ENCODE measurements at regions not wholly inside any gene's neighbourhood (a gene's known extent, or its start where the extent isn't known, plus 50 kb on each side); places are given as distances from the start of the nearest gene placed in this dataset.
"Not testable (repeated sequence)": the region's sequence is repeated elsewhere in the genome, so short reads cannot be mapped to it uniquely, and the experiment has no call there.

GRCh38 chr18:55953326-55953725 is 365.3 kb upstream of the TCF4 start:
- H3K9me3 ChIP-seq (ENCODE audit: insufficient read depth, low read depth, low read length): no peaks in the 10 kb centered on the region
- Mint-ChIP-seq H3K36me3 (ENCODE audit: low read depth, unreplicated experiment) (no peaks in the 10 kb centered on the region), H3K4me3 (ENCODE audit: unreplicated experiment) (no peak overlapping the region), H3K27ac (ENCODE audit: unreplicated experiment) (no peak overlapping the region), H3K27me3 (ENCODE audit: low read depth, unreplicated experiment) (no peaks in the 10 kb centered on the region), H3K9me3 (ENCODE audit: unreplicated experiment) (peaks cover 3% of the 10 kb centered on the region), H3K4me1 (ENCODE audit: low read depth, unreplicated experiment) (no peaks in the 10 kb centered on the region)
- TF ChIP-seq EZH2 (IDR thresholded peaks at IDR 0.05; ENCODE audit: insufficient read depth, low read length): no peak
- TF ChIP-seq, protein P1, sequence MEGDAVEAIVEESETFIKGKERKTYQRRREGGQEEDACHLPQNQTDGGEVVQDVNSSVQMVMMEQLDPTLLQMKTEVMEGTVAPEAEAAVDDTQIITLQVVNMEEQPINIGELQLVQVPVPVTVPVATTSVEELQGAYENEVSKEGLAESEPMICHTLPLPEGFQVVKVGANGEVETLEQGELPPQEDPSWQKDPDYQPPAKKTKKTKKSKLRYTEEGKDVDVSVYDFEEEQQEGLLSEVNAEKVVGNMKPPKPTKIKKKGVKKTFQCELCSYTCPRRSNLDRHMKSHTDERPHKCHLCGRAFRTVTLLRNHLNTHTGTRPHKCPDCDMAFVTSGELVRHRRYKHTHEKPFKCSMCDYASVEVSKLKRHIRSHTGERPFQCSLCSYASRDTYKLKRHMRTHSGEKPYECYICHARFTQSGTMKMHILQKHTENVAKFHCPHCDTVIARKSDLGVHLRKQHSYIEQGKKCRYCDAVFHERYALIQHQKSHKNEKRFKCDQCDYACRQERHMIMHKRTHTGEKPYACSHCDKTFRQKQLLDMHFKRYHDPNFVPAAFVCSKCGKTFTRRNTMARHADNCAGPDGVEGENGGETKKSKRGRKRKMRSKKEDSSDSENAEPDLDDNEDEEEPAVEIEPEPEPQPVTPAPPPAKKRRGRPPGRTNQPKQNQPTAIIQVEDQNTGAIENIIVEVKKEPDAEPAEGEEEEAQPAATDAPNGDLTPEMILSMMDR (IDR thresholded peaks at IDR 0.05; ENCODE audit: insufficient read depth, low read depth, low read length): no peak
- no peaks in the 10 kb centered on the region for H3K27me3 ChIP-seq (ENCODE audit: insufficient read depth, low read length)
- no peak overlapping the region for H3K9ac ChIP-seq (ENCODE audit: low read length)
- no peak for FAIRE-seq
- H3K79me2 ChIP-seq (ENCODE audit: insufficient read depth, low read length): no peaks in the 10 kb centered on the region
- DNase-seq (ENCODE audit: low read depth): no peak
- H4K20me1 ChIP-seq (ENCODE audit: insufficient read depth, low read length): no peaks in the 10 kb centered on the region
- no peaks in the 10 kb centered on the region for H3K36me3 ChIP-seq (ENCODE audit: insufficient read depth, low read length)
- no peak overlapping the region for H3K4me2 ChIP-seq (ENCODE audit: low read length)
- H2AFZ ChIP-seq (ENCODE audit: low read depth, low read length): no peak overlapping the region
- H3K4me1 ChIP-seq (ENCODE audit: insufficient read depth, low read length): no peaks in the 10 kb centered on the region
- no peak overlapping the region for H3K27ac ChIP-seq (ENCODE audit: low read depth, low read length)
- H3K4me3 ChIP-seq (ENCODE audit: insufficient read depth, low read depth, low read length): no peak overlapping the region

GRCh38 chr18:55951738-55952137 is 363.7 kb upstream of the TCF4 start:
- not testable (repeated sequence) for H3K27ac Mint-ChIP-seq (ENCODE audit: unreplicated experiment); H3K9me3 Mint-ChIP-seq (ENCODE audit: unreplicated experiment); H3K4me3 ChIP-seq (ENCODE audit: insufficient read depth, low read depth, low read length); H3K4me2 ChIP-seq (ENCODE audit: low read length); H3K4me1 Mint-ChIP-seq (ENCODE audit: low read depth, unreplicated experiment); H3K27ac ChIP-seq (ENCODE audit: low read depth, low read length); H3K4me3 Mint-ChIP-seq (ENCODE audit: unreplicated experiment); H3K36me3 ChIP-seq (ENCODE audit: insufficient read depth, low read length); DNase-seq (ENCODE audit: low read depth); H4K20me1 ChIP-seq (ENCODE audit: insufficient read depth, low read length); H3K9ac ChIP-seq (ENCODE audit: low read length); H3K27me3 Mint-ChIP-seq (ENCODE audit: low read depth, unreplicated experiment); H3K79me2 ChIP-seq (ENCODE audit: insufficient read depth, low read length); H2AFZ ChIP-seq (ENCODE audit: low read depth, low read length); H3K27me3 ChIP-seq (ENCODE audit: insufficient read depth, low read length); H3K9me3 ChIP-seq (ENCODE audit: insufficient read depth, low read depth, low read length); FAIRE-seq; H3K36me3 Mint-ChIP-seq (ENCODE audit: low read depth, unreplicated experiment); H3K4me1 ChIP-seq (ENCODE audit: insufficient read depth, low read length)

- H3K27ac Mint-ChIP-seq (ENCODE audit: unreplicated experiment): no peak overlapping the region
- no peak overlapping the region for H3K4me3 Mint-ChIP-seq (ENCODE audit: unreplicated experiment)
- DNase-seq (ENCODE audit: low read depth): no peak
- no peak for FAIRE-seq
- Histone ChIP-seq H3K9me3 (ENCODE audit: insufficient read depth, low read depth, low read length) (no peaks in the 10 kb centered on the region), H3K4me2 (ENCODE audit: low read length) (no peak overlapping the region), H3K4me1 (ENCODE audit: insufficient read depth, low read length) (no peaks in the 10 kb centered on the region), H3K4me3 (ENCODE audit: insufficient read depth, low read depth, low read length) (no peak overlapping the region), H3K36me3 (ENCODE audit: insufficient read depth, low read length) (no peaks in the 10 kb centered on the region), H3K79me2 (ENCODE audit: insufficient read depth, low read length) (no peaks in the 10 kb centered on the region), H4K20me1 (ENCODE audit: insufficient read depth, low read length) (no peaks in the 10 kb centered on the region), H3K9ac (ENCODE audit: low read length) (no peak overlapping the region), H2AFZ (ENCODE audit: low read depth, low read length) (no peak overlapping the region), H3K27ac (ENCODE audit: low read depth, low read length) (no peak overlapping the region), H3K27me3 (ENCODE audit: insufficient read depth, low read length) (no peaks in the 10 kb centered on the region)
- H3K4me1 Mint-ChIP-seq (ENCODE audit: low read depth, unreplicated experiment): no peaks in the 10 kb centered on the region
- no peaks in the 10 kb centered on the region for H3K27me3 Mint-ChIP-seq (ENCODE audit: low read depth, unreplicated experiment)
- no peaks in the 10 kb centered on the region for H3K9me3 Mint-ChIP-seq (ENCODE audit: unreplicated experiment)
- no peak for TF ChIP-seq EZH2 (IDR thresholded peaks at IDR 0.05; ENCODE audit: insufficient read depth, low read length)
- TF ChIP-seq, protein P1 (IDR thresholded peaks at IDR 0.05; ENCODE audit: insufficient read depth, low read depth, low read length): no peak
- no peaks in the 10 kb centered on the region for H3K36me3 Mint-ChIP-seq (ENCODE audit: low read depth, unreplicated experiment)
Observed at GRCh38 chr18:55950379-55951166, 362.6 kb upstream of the TCF4 start.
